Left lung (tissue), 4 donors: ENCODE measurements at regions not wholly inside any gene's neighbourhood (a gene's known extent, or its start where the extent isn't known, plus 50 kb on each side); places are given as distances from the start of the nearest gene placed in this dataset.

Source experiments
- ATAC-seq: fragments of 200-7000 bp; cut with Tn5 transposase; one replicate; pipeline ENCODE4 v1.9.1; 2020; ENCODE audit warnings: moderate library complexity
- DNase-seq, 4 donors: peaks; one replicate each; pipeline ENCODE4 v3.0.0-alpha.2; 2013 to 2020
- H3K27ac ChIP-seq, 2 donors: fragments of 200-600 bp; sonication (generic) in 1 of 2; one replicate each; pipeline versions ENCODE4 v1.5.0 to v1.8.0; 2020 to 2021
- H3K27me3 ChIP-seq, 2 donors: fragments of 200-600 bp; sonication (generic) in 1 of 2; one replicate each; pipeline versions ENCODE4 v1.5.0 to v1.8.0; 2020 to 2021
- H3K36me3 ChIP-seq, 2 donors: fragments of 200-600 bp; sonication (generic) in 1 of 2; one replicate each; pipeline versions ENCODE4 v1.5.0 to v1.8.0; 2020 to 2021
- H3K4me1 ChIP-seq, 2 donors: fragments of 200-600 bp; one replicate each; pipeline ENCODE4 v1.8.0; 2021
- H3K4me3 ChIP-seq, 2 donors: fragments of 200-600 bp; sonication (generic) in 1 of 2; one replicate each; pipeline versions ENCODE4 v1.5.0 to v1.8.0; 2020 to 2021; ENCODE audit warnings: mild to moderate bottlenecking in 1 of 2
- H3K9me3 ChIP-seq, 2 donors: fragments of 200-600 bp; sonication (generic) in 1 of 2; one replicate each; pipeline versions ENCODE4 v1.5.0 to v1.8.0; 2020 to 2021
- intact Hi-C, 2 donors: fragments of 100-400 bp; cut with DNase I; formaldehyde crosslinking; loops; one replicate each; pipeline versions ENCODE4 v1.11.2 to v1.14.2; 2022
- TF ChIP-seq, protein P1 (sequence below), 2 donors: fragments of 200-600 bp; sonication (generic) in 1 of 2; IDR thresholded peaks; one replicate each; pipeline versions ENCODE4 v1.5.0 to v1.8.0; 2021; ENCODE audit warnings: antibody characterized with exemption in 2 of 2
- donor health status: DM: no; HTN: yes; CAD: no.
- donor health status: DM: no; HTN: no; CAD: no.

DNA sequence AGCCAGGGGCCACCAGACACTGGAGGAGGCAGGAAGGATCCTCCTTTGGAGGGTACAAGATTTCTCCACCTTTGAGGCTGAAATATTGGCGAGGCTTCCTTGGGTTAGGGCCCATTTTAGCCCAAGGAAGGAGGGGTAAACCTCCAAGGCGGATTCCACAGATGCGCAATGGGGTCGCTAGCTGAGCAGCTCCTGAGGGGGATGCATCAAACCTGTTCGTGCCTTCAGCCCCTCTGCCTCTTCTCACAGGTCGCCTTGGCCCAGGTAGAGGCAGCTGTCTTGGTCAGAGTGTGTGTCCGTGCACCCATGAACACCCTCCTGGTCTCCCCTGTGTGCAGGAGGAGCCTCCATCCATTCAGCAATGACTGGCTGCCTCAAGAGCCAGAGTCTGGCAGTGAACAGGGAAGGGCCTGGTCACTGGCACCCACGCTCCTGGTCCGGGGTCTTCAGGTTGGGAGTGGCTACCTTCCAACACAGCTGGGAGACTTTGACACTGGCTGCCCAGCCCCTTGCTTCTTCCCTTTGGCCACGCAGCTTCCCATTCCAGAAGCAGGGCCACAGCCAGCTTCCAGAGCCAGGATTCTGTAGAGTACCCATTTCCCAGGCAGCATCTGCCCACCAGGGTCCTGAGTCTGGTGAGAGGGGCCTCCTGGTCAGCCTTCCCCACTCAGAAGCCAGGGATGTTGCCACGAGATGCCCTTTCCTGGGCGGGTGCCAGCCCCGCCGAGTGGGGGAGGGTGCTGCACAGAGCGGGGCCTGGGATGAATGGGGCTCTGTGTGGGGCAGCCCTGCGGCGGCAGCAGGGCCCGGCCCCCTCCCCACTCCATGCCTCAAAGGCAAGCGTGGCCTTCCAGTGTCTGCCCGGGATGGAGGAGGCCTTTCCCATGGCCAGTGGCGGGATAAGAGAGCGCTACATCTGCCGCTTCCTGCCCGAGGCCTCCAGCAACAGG, 95.8 kb upstream of the GPC1 start:
- TF ChIP-seq, protein P1, sequence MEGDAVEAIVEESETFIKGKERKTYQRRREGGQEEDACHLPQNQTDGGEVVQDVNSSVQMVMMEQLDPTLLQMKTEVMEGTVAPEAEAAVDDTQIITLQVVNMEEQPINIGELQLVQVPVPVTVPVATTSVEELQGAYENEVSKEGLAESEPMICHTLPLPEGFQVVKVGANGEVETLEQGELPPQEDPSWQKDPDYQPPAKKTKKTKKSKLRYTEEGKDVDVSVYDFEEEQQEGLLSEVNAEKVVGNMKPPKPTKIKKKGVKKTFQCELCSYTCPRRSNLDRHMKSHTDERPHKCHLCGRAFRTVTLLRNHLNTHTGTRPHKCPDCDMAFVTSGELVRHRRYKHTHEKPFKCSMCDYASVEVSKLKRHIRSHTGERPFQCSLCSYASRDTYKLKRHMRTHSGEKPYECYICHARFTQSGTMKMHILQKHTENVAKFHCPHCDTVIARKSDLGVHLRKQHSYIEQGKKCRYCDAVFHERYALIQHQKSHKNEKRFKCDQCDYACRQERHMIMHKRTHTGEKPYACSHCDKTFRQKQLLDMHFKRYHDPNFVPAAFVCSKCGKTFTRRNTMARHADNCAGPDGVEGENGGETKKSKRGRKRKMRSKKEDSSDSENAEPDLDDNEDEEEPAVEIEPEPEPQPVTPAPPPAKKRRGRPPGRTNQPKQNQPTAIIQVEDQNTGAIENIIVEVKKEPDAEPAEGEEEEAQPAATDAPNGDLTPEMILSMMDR (IDR thresholded peaks at IDR 0.05), result no peak

DNA sequence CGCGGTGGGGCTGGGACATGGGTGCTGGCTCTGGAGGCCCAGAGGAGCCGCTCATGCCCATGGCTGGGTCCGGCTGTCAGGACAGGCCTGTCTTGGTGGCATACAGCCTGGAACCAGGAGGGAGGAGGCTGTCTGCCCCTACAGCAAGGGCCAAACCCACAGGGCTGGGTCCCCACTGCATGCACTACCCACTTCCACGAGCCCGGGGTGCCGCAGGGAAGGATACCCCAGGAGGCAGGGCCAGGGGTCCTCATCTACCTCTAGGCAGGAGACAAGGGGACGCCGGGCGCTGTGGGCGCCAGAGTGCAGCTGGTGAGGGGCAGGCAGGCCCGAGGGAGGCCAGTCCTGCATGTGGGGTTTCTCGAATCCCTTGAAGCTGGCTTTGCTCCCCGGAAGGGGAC, 95.1 kb upstream of the GPC1 start:
- TF ChIP-seq, protein P1 (IDR thresholded peaks at IDR 0.05), result no peak
- no peak overlapping the region for H3K4me3 ChIP-seq
- no peak for ATAC-seq

More for the DNA sequence above, 95.8 kb upstream of the GPC1 start:
- no peak overlapping the region for H3K27ac ChIP-seq
- peaks cover 0 to 10% of the 10 kb centered on the region in 2 donors for H3K27me3 ChIP-seq
- no peaks in the 10 kb centered on the region for H3K36me3 ChIP-seq
- intact Hi-C loops, result no loop called here
- H3K9me3 ChIP-seq, result peaks cover 0 to 4% of the 10 kb centered on the region in 2 donors
- H3K4me1 ChIP-seq, result no peaks in the 10 kb centered on the region
- DNase-seq (peak in 1 of 4 donors; percentile 58), ATAC-seq (no peak)
- no peak overlapping the region for H3K4me3 ChIP-seq

DNA sequence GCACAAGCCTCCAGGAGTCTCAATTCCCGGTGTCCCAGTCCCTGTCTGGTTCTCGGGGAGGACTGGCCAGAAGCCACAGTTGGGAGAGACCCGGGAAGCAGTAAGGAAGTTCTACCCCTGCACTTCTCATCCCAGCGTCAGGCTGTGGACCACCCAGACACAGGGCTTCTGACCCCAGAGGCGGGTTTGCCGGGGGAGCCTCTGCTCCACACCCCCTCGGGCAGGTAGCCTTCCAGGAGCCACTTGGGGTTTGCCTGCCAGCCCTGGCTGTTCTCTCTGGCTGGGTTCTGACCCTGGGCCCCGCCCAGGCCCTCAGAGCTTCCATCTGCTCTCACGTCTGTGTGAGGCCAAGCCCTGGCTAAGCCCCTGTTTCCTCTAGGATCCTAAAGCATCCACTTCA, 94.4 kb upstream of the GPC1 start:
- intact Hi-C loops, result no loop called here
- ATAC-seq (peak; percentile 26), DNase-seq (peak in 1 of 4 donors; percentile 47)
- TF ChIP-seq, protein P1 (IDR thresholded peaks at IDR 0.05), result no peak
- H3K4me1 ChIP-seq, result no peaks in the 10 kb centered on the region
- no peaks in the 10 kb centered on the region for H3K36me3 ChIP-seq
- H3K27me3 ChIP-seq, result peaks cover 0 to 10% of the 10 kb centered on the region in 2 donors
- H3K9me3 ChIP-seq, result peaks cover 0 to 17% of the 10 kb centered on the region in 2 donors
- H3K4me3 ChIP-seq, result no peak overlapping the region
- no peak overlapping the region for H3K27ac ChIP-seq

More for the DNA sequence above, 95.1 kb upstream of the GPC1 start:
- Histone ChIP-seq H3K4me1 (no peaks in the 10 kb centered on the region), H3K9me3 (peaks cover 0 to 11% of the 10 kb centered on the region in 2 donors), H3K27me3 (peaks cover 0 to 10% of the 10 kb centered on the region in 2 donors), H3K36me3 (no peaks in the 10 kb centered on the region), H3K27ac (no peak overlapping the region)
- DNase-seq, result peak in 1 of 4 donors; percentile 74
- intact Hi-C loops, result no loop called here

DNA sequence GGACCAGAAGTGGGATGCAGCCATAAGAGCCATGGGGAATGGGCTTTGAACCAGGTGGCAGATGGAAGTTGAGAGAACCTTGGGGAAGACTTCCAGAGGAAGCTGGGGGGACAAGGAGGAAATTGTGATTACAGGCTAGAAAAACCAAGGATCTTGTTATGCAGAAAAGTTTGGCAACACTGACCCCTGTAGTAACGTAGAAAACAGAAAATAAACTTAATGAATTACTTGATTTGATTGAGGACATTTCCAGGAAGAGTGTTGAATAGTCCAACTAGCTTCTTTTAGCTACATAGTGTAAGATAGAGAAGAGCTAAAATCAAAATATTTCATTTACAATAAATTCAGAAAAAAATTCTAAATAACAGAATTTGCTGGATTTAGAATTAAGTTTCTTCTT, 91.9 kb upstream of the GPC1 start:
- no peak for DNase-seq
- no peak for ATAC-seq
- Histone ChIP-seq H3K27ac (no peak overlapping the region), H3K9me3 (peaks cover 0 to 18% of the 10 kb centered on the region in 2 donors), H3K36me3 (no peaks in the 10 kb centered on the region), H3K4me1 (no peaks in the 10 kb centered on the region), H3K27me3 (peaks cover 0 to 13% of the 10 kb centered on the region in 2 donors), H3K4me3 (no peak overlapping the region)
- intact Hi-C loops, result no loop called here
- TF ChIP-seq, protein P1 (IDR thresholded peaks at IDR 0.05), result no peak

DNA sequence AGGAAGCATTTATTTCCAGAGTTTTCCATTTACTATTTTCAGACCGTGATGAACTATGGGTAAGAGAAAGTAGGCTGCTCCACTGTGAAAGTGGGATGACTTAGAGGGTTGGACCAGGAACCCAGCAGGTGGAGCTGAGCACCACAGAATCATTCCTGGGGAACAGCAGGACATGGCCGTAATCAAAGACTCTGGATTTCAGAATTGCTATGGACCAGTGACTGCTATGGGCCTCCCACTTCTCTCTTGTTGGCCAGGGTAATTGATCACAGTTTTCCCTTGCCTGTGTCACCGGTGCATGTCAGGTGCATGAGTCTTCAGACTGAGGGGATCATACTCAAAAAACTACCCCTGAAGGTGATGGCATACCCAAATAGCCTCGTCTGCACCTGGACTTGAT, 90.6 kb upstream of the GPC1 start:
- Histone ChIP-seq H3K9me3 (peaks cover 0 to 18% of the 10 kb centered on the region in 2 donors), H3K4me1 (no peaks in the 10 kb centered on the region), H3K36me3 (no peaks in the 10 kb centered on the region), H3K27me3 (peaks cover 0 to 10% of the 10 kb centered on the region in 2 donors), H3K27ac (no peak overlapping the region), H3K4me3 (no peak overlapping the region)
- DNase-seq (no peak), ATAC-seq (no peak)
- intact Hi-C loops, result no loop called here
- TF ChIP-seq, protein P1 (IDR thresholded peaks at IDR 0.05), result no peak
